Astrocyte of the spinal cord (primary cell): ENCODE measurements at regions not wholly inside any gene's neighbourhood (a gene's known extent, or its start where the extent isn't known, plus 50 kb on each side); places are given as distances from the start of the nearest gene placed in this dataset.
"Not testable (repeated sequence)": the region's sequence is repeated elsewhere in the genome, so short reads cannot be mapped to it uniquely, and the experiment has no call there.

ENCODE experiments used
- DNase-seq: peaks from one replicate; pipeline ENCODE4 v3.0.0; 2011; ENCODE audit warnings: low read depth, low spot score
- H3K4me3 ChIP-seq: 2 replicates; pipeline ENCODE4 v1.5.1; 2011; ENCODE audit warnings: low read depth, mild to moderate bottlenecking, low read length, moderate library complexity
- in situ Hi-C: cut with HindIII; loops from 2 replicates; pipeline ENCODE4 v1.10.0; 2017; ENCODE audit warnings: low sequenced_read_pairs
- TF ChIP-seq, protein P1 (sequence below): IDR thresholded peaks from 2 replicates; pipeline ENCODE4 v1.5.1; 2012; ENCODE audit warnings: low read depth, mild to moderate bottlenecking, low read length, inconsistent platforms

DNA sequence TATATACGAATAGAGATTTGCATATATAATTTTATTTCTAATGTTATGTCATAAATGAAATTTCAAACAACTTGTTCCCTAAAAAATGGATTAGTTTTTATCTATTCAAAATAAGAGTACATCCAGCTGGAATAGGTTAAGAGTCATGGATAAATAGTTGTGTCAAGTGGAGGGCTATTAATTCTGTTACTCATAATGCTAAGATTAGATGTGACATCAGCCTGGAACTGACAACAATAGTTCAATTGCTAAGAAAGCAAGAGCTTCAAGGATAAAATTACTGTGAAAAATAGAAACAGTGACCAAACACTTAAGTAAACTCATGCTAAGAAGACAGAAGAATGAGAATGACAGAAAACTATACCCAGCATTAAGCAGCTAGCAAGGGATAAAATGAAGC lies 92.2 kb upstream of the CDH9 start:
- TF ChIP-seq, protein P1, sequence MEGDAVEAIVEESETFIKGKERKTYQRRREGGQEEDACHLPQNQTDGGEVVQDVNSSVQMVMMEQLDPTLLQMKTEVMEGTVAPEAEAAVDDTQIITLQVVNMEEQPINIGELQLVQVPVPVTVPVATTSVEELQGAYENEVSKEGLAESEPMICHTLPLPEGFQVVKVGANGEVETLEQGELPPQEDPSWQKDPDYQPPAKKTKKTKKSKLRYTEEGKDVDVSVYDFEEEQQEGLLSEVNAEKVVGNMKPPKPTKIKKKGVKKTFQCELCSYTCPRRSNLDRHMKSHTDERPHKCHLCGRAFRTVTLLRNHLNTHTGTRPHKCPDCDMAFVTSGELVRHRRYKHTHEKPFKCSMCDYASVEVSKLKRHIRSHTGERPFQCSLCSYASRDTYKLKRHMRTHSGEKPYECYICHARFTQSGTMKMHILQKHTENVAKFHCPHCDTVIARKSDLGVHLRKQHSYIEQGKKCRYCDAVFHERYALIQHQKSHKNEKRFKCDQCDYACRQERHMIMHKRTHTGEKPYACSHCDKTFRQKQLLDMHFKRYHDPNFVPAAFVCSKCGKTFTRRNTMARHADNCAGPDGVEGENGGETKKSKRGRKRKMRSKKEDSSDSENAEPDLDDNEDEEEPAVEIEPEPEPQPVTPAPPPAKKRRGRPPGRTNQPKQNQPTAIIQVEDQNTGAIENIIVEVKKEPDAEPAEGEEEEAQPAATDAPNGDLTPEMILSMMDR, result no peak
- H3K4me3 ChIP-seq, result no peak overlapping the region
- peak; percentile 41 for DNase-seq
- in situ Hi-C loops, result no loop called here

DNA sequence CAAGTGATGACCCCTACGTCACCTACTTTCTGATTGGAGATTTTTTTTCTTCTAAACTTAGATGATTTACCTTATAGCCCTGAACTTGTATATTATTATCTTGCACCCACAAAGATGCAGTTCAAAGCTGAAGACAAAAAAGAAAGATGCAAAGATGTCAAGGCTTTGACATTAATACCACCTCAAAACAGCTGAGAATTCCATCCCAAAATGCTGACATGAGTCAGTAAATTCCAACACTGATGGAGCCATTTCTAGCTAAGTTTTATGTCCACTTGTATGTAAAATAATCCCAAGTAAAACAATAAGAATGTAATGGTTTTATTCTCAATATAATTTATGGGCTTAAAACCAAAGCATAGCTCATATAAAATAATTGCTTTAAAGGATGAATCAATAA lies 91.5 kb upstream of the CDH9 start:
- in situ Hi-C loops, result no loop called here
- TF ChIP-seq, protein P1, result no peak
- H3K4me3 ChIP-seq, result no peak overlapping the region
- DNase-seq, result no peak

DNA sequence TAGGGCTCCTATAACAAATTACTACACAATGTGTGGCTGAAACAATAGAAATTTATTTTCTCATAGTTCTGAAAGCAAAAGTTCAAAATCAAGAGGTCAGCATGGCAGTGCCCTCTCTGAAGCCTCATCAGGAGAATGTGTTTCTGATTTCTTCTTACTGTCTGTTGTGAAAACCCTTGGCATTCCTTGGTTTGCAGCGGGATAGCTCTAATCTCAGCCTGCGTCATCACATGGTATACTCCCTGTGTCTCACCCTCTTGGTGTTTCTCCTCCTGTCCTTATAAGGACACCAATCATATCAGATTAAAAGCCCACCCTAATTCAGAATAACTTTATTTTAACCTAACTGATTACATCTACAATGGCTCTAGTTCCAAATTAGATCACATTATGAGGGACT lies 87.5 kb upstream of the CDH9 start:
- TF ChIP-seq, protein P1, result no peak
- in situ Hi-C loops, result no loop called here
- no peak for DNase-seq
- no peak overlapping the region for H3K4me3 ChIP-seq

DNA sequence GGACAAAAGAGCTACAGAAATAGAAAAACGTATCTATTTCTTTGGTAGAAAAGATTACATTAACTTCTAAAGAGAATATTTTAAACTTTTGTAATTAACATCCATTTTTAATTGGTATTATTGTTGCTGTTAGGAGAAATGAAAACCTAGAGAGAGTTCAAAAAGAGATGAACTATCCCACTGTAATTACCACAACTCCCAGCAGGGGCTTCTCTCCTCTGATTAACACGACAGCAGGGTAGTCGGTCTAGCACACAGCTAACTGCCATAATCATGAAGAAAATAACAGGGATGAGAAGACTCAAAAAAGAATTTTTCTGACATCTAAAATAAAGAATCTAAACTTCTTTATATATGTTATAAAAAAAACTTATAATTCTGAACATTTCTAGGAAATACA lies 86.2 kb upstream of the CDH9 start:
- peak; percentile 27 for DNase-seq
- in situ Hi-C loops, result no loop called here
- no peak overlapping the region for H3K4me3 ChIP-seq
- TF ChIP-seq, protein P1, result peak; percentile 59

DNA sequence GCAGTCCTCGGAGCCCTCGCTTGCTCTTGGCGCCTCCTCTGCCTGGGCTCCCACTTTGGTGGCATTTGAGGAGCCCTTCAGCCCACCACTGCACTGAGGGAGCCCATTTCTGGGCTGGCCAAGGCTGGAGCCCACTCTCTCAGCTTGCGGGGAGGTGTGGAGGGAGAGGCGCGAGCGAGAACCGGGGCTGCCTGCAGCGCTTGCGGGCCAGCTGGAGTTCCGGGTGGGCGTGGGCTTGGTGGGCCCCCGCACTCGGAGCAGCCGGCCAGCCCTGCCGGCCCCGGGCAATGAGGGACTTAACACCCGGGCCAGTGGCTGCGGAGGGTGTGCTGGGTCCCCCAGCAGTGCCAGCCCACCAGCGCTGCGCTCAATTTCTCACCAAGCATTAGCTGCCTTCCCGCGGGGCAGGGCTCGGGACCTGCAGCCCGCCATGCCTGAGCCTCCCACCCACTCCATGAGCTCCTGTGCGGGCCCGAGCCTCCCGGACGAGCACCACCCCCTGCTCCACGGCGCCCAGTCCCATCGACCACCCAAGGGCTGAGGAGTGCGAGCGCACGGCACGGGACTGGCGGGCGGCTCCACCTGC lies 81.4 kb upstream of the CDH9 start:
- in situ Hi-C loops, DNase-seq, H3K4me3 ChIP-seq: not testable (repeated sequence)

DNA sequence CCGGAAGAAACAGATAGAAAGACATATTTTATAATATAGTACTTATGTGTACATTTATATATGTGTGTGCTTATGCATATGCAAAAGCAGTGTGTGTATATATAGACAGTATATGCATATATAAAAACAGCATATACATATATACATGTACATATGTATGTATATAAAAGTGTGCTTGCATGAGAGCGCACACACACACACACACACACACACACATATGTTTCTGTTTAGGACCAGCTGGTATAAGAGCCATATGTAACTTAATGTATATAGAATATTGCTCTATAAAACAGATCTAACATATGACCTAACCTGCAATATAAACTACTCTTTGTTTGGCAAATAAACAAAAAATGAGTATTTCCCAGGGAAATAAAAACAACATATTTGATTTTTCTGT lies 65.1 kb upstream of the CDH9 start:
- in situ Hi-C loops, result no loop called here
- no peak for DNase-seq
- H3K4me3 ChIP-seq, result no peak overlapping the region
- TF ChIP-seq, protein P1, result no peak

DNA sequence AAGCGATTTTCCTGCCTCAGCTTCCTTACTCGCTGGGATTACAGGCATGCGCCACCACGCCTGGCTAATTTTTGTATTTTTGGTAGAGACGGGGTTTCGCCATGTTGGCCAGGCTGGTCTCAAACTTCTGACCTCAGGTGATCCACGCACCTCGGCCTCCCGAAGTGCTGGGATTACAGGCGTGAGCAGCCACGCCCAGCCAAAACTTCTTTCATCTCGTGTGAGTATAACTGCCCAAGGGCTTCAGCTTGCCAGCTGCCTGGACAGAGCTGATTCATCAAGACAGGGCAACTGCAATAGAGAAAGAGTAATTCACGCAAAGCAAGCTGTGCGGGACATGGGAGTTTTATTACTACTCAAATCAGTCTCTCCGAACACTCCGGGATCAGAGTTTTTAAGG lies 57.4 kb upstream of the CDH9 start:
- in situ Hi-C loops, DNase-seq, H3K4me3 ChIP-seq: not testable (repeated sequence)

DNA sequence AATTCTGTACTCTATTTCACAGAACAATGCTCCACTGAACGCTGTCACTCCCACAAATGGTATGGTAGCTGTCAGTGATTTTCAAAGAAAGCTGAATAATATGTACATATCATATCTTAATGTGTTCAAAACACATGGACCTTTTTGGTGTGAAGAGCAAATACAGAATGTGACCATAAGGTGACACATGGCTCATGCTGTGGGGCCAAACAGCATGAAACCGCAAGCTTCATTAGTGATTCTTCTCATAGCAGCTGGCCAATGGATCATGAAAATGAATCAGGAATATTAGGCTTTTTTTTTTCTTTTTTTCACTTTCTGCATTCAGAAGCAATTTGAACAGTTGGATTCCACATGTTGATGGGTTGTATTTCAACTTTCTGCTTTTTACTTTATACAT lies 54.9 kb upstream of the CDH9 start:
- DNase-seq, result no peak
- no peak overlapping the region for H3K4me3 ChIP-seq
- in situ Hi-C loops, result no loop called here
- TF ChIP-seq, protein P1, result no peak
